Nephron (organoid): ENCODE measurements at regions not wholly inside any gene's neighbourhood (a gene's known extent, or its start where the extent isn't known, plus 50 kb on each side); places are given as distances from the start of the nearest gene placed in this dataset.

Experiments
- H3K27ac Mint-ChIP-seq, 3 experiments: 2 replicates each; pipeline ENCODE4 v1.8.0; 2020; ENCODE audit warnings: mixed read lengths in 3 of 3, mild to moderate bottlenecking in 2 of 3, moderate library complexity in 1 of 3
- H3K27me3 Mint-ChIP-seq: 2 replicates; pipeline ENCODE4 v1.8.0; 2021; ENCODE audit warnings: low read depth, mild to moderate bottlenecking, moderate library complexity, mixed read lengths
- H3K36me3 Mint-ChIP-seq: 2 replicates; pipeline ENCODE4 v1.8.0; 2020; ENCODE audit warnings: low read depth, mixed read lengths
- H3K4me1 Mint-ChIP-seq: 2 replicates; pipeline ENCODE4 v1.8.0; 2020; ENCODE audit warnings: mixed read lengths
- H3K4me3 Mint-ChIP-seq, 3 experiments: 2 replicates each; pipeline ENCODE4 v1.8.0; 2020; ENCODE audit warnings: mild to moderate bottlenecking in 3 of 3, mixed read lengths in 3 of 3, moderate library complexity in 2 of 3
- H3K9me3 Mint-ChIP-seq: 2 replicates; pipeline ENCODE4 v1.8.0; 2020; ENCODE audit warnings: mixed read lengths
- CTCF ChIP-seq, 3 experiments: fragments of 200-600 bp; sonication (generic); IDR thresholded peaks; one replicate each; pipeline ENCODE4 v1.5.0; 2021; ENCODE audit warnings: antibody characterized with exemption in 3 of 3; ENCODE audit not compliant: unreplicated experiment in 3 of 3

- no peak for TF ChIP-seq CTCF (IDR thresholded peaks at IDR 0.05; ENCODE audit: unreplicated experiment in 3 of 3)
- Mint-ChIP-seq H3K27ac (no peak overlapping the region), H3K36me3 (peaks cover 4% of the 10 kb centered on the region), H3K9me3 (peaks cover 5% of the 10 kb centered on the region), H3K4me3 (no peak overlapping the region), H3K27me3 (peaks cover 17% of the 10 kb centered on the region), H3K4me1 (no peaks in the 10 kb centered on the region)
Observed at GRCh38 chr5:124920909-124921666, 174.6 kb upstream of the ZNF608 start.

GRCh38 chr5:124921694-124922093 lies 175.3 kb upstream of the ZNF608 start:
- no peak overlapping the region for H3K4me3 Mint-ChIP-seq
- peaks cover 17% of the 10 kb centered on the region for H3K27me3 Mint-ChIP-seq
- H3K4me1 Mint-ChIP-seq: no peaks in the 10 kb centered on the region
- H3K36me3 Mint-ChIP-seq: peaks cover 4% of the 10 kb centered on the region
- TF ChIP-seq CTCF (IDR thresholded peaks at IDR 0.05; ENCODE audit: unreplicated experiment in 3 of 3): no peak
- no peak overlapping the region for H3K27ac Mint-ChIP-seq
- peaks cover 4% of the 10 kb centered on the region for H3K9me3 Mint-ChIP-seq

GRCh38 chr5:124922255-124922975 lies 176.0 kb upstream of the ZNF608 start:
- Mint-ChIP-seq H3K4me3 (no peak overlapping the region), H3K27me3 (peaks cover 17% of the 10 kb centered on the region), H3K4me1 (no peaks in the 10 kb centered on the region), H3K27ac (no peak overlapping the region), H3K36me3 (no peaks in the 10 kb centered on the region), H3K9me3 (no peaks in the 10 kb centered on the region)
- no peak for TF ChIP-seq CTCF (IDR thresholded peaks at IDR 0.05; ENCODE audit: unreplicated experiment in 3 of 3)

- no peak overlapping the region for H3K27ac Mint-ChIP-seq
- H3K4me3 Mint-ChIP-seq: no peak overlapping the region
- peaks cover 20% of the 10 kb centered on the region for H3K27me3 Mint-ChIP-seq
- no peaks in the 10 kb centered on the region for H3K36me3 Mint-ChIP-seq
- H3K4me1 Mint-ChIP-seq: no peaks in the 10 kb centered on the region
- no peak for TF ChIP-seq CTCF (IDR thresholded peaks at IDR 0.05; ENCODE audit: unreplicated experiment in 3 of 3)
- H3K9me3 Mint-ChIP-seq: no peaks in the 10 kb centered on the region
Observed at GRCh38 chr5:124923131-124923530, 176.7 kb upstream of the ZNF608 start.

- Mint-ChIP-seq H3K27ac (no peak overlapping the region), H3K27me3 (peaks cover 16% of the 10 kb centered on the region), H3K36me3 (no peaks in the 10 kb centered on the region), H3K4me1 (no peaks in the 10 kb centered on the region), H3K4me3 (no peak overlapping the region), H3K9me3 (no peaks in the 10 kb centered on the region)
- TF ChIP-seq CTCF (IDR thresholded peaks at IDR 0.05; ENCODE audit: unreplicated experiment in 3 of 3): no peak
Observed at GRCh38 chr5:124924729-124925128, 178.3 kb upstream of the ZNF608 start.
